GM21447 (cell line): ENCODE measurements at regions not wholly inside any gene's neighbourhood (a gene's known extent, or its start where the extent isn't known, plus 50 kb on each side); places are given as distances from the start of the nearest gene placed in this dataset.
"Not testable (repeated sequence)": the region's sequence is repeated elsewhere in the genome, so short reads cannot be mapped to it uniquely, and the experiment has no call there.

Experiments
- ATAC-seq: cut with Tn5 transposase; IDR thresholded peaks from one replicate; pipeline ENCODE4 v1.9.1; 2021; ENCODE audit not compliant: unreplicated experiment

DNA sequence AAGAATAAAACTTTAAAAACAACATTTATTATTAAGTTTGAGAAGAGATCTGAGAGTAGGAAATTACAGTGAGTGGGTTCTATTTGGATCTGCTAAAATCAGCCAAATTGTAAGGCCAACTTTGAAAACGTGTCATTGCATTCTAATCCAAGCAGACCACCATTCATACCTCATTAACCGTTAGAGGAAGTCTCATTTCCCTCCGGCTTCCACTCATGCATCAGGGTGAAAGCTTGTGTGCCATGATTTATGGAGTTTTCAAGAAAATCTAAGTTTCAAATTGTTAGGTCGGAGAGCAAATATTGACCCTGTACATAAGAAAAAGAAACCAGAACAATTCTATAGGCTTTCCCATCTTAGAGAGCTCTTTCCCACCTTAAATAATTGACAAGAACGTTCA lies 166.6 kb upstream of the NRG3 start:
- no peak for ATAC-seq

- ATAC-seq, result no peak
Observed at GRCh38 chr10:81708929-81709328, 166.1 kb upstream of the NRG3 start.

DNA sequence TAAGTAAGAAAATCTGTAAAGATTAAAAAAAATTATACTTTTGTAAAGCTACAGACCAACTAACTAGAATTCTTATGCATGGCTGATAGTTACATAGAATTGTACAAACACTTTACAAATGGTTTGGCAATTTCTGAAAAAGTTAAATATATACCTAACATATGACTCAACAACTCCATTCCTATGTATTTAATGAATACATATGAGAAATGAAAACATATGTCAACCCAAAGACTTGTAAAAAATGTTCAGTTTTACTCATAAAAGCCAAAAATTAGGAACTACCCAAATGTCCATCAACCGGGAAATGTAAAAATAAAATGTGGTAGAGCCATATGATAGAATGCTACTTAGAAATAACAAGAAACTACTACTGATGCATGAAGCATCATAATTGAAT lies 152.6 kb upstream of the NRG3 start:
- ATAC-seq, result no peak

- no peak for ATAC-seq
Observed at GRCh38 chr10:81724431-81724830, 150.6 kb upstream of the NRG3 start.

DNA sequence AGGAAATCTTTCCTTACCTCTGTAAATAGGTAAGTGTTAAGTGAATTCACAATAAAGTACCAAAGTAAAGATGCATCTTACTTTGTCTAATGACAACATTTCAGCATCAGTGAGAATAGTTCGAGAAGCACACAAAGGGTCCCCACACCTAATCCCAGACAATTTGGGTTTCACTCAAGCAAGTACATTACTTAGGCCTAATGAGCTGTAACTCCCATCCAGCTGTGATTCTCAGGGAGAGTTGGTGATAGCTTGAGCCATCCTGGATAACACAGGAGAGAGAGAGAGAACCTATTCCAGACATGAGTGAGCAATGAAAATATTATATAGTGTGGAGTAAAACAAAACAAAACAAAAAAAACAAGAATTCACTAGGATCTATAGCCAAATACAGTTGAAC lies 149.1 kb upstream of the NRG3 start:
- ATAC-seq, result no peak

DNA sequence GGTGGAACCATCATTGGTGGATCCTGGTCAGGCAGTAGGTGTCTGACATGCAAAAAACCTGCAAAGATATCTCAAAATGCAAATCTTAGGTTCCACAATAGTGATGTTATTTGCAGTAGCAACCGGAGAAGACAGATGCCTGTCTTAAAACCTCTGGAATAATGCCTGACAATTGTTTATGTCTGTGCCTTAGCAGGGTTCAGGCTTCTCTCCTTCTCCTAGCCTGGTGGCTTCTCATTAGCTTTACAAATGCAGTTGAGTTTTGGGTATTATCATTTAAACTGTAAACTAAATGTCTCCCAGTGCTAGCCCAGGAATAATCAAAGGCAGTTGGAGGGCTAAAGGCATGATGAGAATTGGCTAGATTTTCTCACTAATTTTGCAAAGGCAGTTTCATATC lies 146.3 kb upstream of the NRG3 start:
- ATAC-seq, result no peak

GRCh38 chr10:81730891-81731290 lies 144.1 kb upstream of the NRG3 start:
- ATAC-seq, result no peak

DNA sequence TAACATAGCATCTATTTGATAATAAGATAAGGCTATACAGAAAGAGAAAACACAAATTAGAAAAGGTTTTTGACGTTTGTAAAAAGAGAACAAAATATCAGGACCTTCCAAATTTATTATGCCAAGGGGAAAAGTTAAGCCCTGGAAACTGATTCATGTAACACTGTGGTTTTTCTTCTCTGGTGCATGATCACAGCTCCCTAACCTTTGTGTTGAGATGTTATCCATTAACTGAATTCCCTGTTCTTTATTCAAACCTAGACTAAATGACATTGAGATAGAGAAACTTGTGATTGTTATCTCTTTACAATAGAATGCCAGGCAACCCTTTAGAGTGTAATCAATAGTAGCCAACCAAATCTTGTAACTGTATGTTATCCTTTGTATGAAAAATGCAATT lies 141.5 kb upstream of the NRG3 start:
- ATAC-seq, result no peak

- ATAC-seq, result not testable (repeated sequence)
Observed at GRCh38 chr10:81735167-81735566, 139.8 kb upstream of the NRG3 start.

- ATAC-seq, result no peak
Observed at GRCh38 chr10:81759111-81759510, 115.9 kb upstream of the NRG3 start.

GRCh38 chr10:81784111-81784597 lies 90.8 kb upstream of the NRG3 start:
- no peak for ATAC-seq

DNA sequence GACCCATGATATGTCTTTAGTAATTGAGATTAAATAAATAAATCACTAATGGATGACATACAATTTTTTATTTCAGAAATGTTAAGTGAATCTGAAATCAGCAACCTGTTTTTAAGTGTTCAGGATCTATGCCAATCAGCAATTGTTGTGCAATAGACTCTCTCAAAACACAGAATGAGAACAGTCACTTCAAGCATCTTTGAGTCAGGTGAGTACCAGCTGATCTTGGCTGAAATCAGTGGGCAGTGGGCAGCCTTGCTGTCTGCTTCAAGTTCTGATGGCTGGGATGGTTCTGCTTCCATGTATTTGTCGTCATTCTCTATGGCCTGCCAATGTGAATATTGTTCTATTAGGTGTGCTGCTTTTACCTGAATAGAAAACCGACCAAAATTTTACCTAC lies 82.3 kb upstream of the NRG3 start:
- ATAC-seq, result no peak

DNA sequence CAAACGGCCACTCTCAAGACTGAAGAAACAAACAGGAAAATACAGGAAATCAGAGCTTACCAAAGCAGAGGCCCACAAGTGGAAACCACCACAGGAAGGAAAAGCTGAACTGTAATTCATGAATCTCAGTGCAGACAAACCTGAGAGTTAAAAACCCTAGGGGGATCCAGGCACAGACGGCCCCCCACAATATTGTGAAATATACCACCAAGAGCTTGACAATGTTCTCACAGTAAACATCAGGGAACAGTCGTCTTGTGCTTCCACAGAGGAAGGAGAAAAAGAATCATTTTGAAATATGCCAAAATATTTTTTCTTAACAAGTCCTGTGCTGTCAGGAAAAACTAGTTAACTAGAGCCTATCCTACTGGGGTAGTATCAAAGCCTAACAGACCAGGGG lies 68.2 kb upstream of the NRG3 start:
- ATAC-seq, result no peak

DNA sequence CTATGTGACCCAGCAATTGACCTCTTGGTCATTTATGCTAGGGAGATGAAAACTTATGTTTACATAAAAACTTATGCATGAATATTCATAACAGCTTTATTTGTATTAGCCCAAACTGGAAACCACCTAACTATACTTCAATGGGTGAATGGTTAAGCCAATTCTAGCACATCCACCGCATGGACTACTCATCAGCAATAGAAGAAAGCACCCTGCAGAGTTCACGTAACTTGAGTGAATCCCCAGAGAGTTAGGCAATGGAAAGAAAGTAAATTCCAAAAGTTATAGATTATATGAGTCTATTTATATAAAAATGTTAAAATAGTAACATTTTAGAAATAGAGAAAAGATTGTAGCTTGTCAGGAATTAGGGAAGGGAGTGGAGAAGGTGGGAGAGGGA lies 60.2 kb upstream of the NRG3 start:
- ATAC-seq, result no peak

DNA sequence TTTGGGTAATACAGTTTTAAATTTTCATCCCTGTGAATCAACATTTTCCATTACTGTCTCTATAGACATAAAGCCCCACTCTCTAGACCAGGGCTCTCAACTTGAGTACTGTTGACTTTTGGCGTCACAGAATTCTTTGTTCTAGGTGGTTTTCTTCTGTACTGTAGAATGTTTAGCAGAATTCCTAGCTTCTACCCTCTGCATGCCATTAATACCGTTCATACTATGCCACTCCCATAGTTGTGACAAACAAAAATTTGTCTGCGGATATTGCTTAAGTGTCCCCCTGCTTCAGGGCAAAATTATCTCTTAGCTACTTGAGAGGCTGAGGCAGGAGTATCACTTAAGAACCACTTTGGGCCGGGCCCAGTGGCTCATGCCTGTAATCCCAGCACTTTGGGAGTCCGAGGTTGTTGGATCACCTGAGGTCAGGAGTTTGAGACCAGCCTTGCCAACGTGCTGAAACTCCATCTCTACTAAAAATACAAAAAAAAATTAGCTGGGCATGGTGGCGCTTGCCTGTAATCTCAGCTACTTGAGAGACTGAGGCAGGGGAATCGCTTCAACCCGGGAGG lies 57.3 kb upstream of the NRG3 start:
- no peak for ATAC-seq

DNA sequence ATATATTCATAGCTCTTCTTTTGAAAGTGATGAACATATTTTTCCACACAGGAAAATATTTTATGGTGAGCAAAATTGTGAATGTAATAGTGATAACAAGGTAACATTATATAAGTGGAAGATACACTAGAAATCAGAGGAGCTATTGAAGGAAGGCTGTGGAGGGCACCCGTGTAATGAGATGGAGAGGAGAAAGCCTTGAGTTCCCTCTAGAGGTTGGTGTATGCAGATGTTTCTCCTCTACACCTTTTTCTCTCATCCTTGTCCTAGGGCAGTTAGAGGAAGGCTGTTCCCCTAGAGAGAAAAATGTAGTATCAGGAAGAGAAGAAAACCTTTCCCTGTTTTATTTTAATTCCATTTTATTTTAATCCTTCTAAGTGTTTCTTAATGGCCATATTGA lies 54.6 kb upstream of the NRG3 start:
- ATAC-seq, result no peak
